GM12878 (cell line): ENCODE measurements at regions not wholly inside any gene's neighbourhood (a gene's known extent, or its start where the extent isn't known, plus 50 kb on each side); places are given as distances from the start of the nearest gene placed in this dataset.

ENCODE experiments used
- ATAC-seq: fragments of 200-7000 bp; cut with Tn5 transposase; 3 replicates; pipeline ENCODE4 v1.9.1; 2020; ENCODE audit warnings: mild to moderate bottlenecking, moderate library complexity
- BruUV-seq: library from RNA; stranded (reverse); fragments of 400-500 nt; replicated peaks from 2 replicates; lab custom pipeline; 2021; lab: Mats Ljungman, UMichigan
- CTCF ChIA-PET: fragments of 300-600 bp; sonication (Branson Sonifier 250); formaldehyde crosslinking; extraction: SDS; loops from one replicate; lab custom pipeline; 2021; ENCODE audit warnings: inconsistent platforms; lab: Yijun Ruan, JAX
- POLR2A ChIA-PET: fragments of 350-600 bp; formaldehyde crosslinking; extraction: SDS; loops from one replicate; lab custom pipeline; 2021; ENCODE audit warnings: inconsistent platforms; lab: Charles Lee
- RAD21 ChIA-PET: fragments of 300-600 bp; sonication (Branson Sonifier 250); formaldehyde crosslinking; loops from one replicate; lab custom pipeline; 2023; ENCODE audit warnings: antibody characterized with exemption; ENCODE audit not compliant: unreplicated experiment; lab: Charles Lee
- SMC1A ChIA-PET: fragments of 300-600 bp; sonication (Branson Sonifier 250); formaldehyde crosslinking; loops from one replicate; lab custom pipeline; 2023; ENCODE audit not compliant: unreplicated experiment, uncharacterized antibody; lab: Charles Lee
- DNase-seq: peaks from one replicate; pipeline ENCODE4 v3.0.0-alpha.2; 2011; ENCODE audit warnings: low read depth, low spot score
- FAIRE-seq: peaks from 3 replicates; lab custom pipeline; 2011; peaks lifted over from hg19 to GRCh38; lab: Jason Lieb, UNC
- H2AFZ ChIP-seq: 2 replicates; pipeline ENCODE4 v1.6.0; 2011; ENCODE audit warnings: low read depth, low read length, control low read depth; ENCODE audit not compliant: control insufficient read depth
- H3K27ac ChIP-seq: 2 replicates; pipeline ENCODE4 v1.5.1; 2011; ENCODE audit warnings: control low read depth; ENCODE audit not compliant: control insufficient read depth, insufficient read depth
- H3K27me3 ChIP-seq, 2 experiments: replicated peaks in 1 of 2; 2 replicates each; pipeline versions ENCODE4 v1.6.0 to v1.6.1; 2011; ENCODE audit warnings: low read length in 1 of 2; ENCODE audit not compliant: control insufficient read depth in 2 of 2, insufficient read depth in 2 of 2
- H3K36me3 ChIP-seq, 2 experiments: 2 replicates each; pipeline ENCODE4 v1.5.1; 2011; ENCODE audit warnings: low read length in 1 of 2; ENCODE audit not compliant: control insufficient read depth in 2 of 2, insufficient read depth in 2 of 2
- H3K4me1 ChIP-seq: 2 replicates; pipeline ENCODE4 v1.6.1; 2011; ENCODE audit warnings: mild to moderate bottlenecking, low read length, moderate library complexity, mixed read lengths; ENCODE audit not compliant: control insufficient read depth, insufficient read depth
- H3K4me2 ChIP-seq: 2 replicates; pipeline ENCODE4 v1.6.0; 2011; ENCODE audit warnings: control low read depth; ENCODE audit not compliant: control insufficient read depth, insufficient read depth
- H3K4me3 ChIP-seq: fragments of 200-600 bp; sonication (generic); 2 replicates; pipeline ENCODE4 v1.5.1; 2016
- H3K79me2 ChIP-seq: 2 replicates; pipeline ENCODE4 v1.6.0; 2011; ENCODE audit warnings: low read length; ENCODE audit not compliant: control insufficient read depth, insufficient read depth
- H3K9ac ChIP-seq: 2 replicates; pipeline ENCODE4 v1.8.0; 2011; ENCODE audit warnings: low read length, control low read depth, mixed read lengths; ENCODE audit not compliant: control insufficient read depth, insufficient read depth
- H3K9me3 ChIP-seq: replicated peaks from 3 replicates; pipeline ENCODE4 v1.5.1; 2011; ENCODE audit warnings: mild to moderate bottlenecking, low read length; ENCODE audit not compliant: control insufficient read depth, insufficient read depth
- H4K20me1 ChIP-seq: 2 replicates; pipeline ENCODE4 v1.6.0; 2011; ENCODE audit not compliant: control insufficient read depth, insufficient read depth
- ATF7 ChIP-seq: fragments of 450-650 bp; IDR thresholded peaks from 2 replicates; pipeline ENCODE4 v1.6.1; 2016; ENCODE audit warnings: low read depth, mild to moderate bottlenecking
- BMI1 ChIP-seq: fragments of 450-650 bp; IDR thresholded peaks from 2 replicates; pipeline ENCODE4 v1.6.1; 2016; ENCODE audit warnings: mild to moderate bottlenecking, moderate library complexity, borderline replicate concordance
- CUX1 ChIP-seq: IDR thresholded peaks from 2 replicates; pipeline ENCODE4 v1.6.1; 2012; ENCODE audit warnings: improper control_type of control experiment, low read depth, low read length; ENCODE audit not compliant: insufficient replicate concordance
- IRF4 ChIP-seq: IDR thresholded peaks from 2 replicates; pipeline ENCODE4 v1.6.1; 2011; ENCODE audit warnings: low read depth, low read length
- JUNB ChIP-seq: IDR thresholded peaks from 2 replicates; pipeline ENCODE4 v1.6.1; 2016; ENCODE audit warnings: antibody characterized with exemption, mild to moderate bottlenecking
- KLF5 ChIP-seq: fragments of 450-650 bp; IDR thresholded peaks from 2 replicates; pipeline ENCODE4 v1.6.1; 2014; ENCODE audit warnings: mild to moderate bottlenecking; ENCODE audit not compliant: partially characterized antibody
- NFIC ChIP-seq: IDR thresholded peaks from 2 replicates; pipeline ENCODE4 v1.6.1; 2012; ENCODE audit warnings: low read depth, mild to moderate bottlenecking, inconsistent platforms, low read length, moderate library complexity
- RB1 ChIP-seq: fragments of 450-650 bp; formaldehyde crosslinking; IDR thresholded peaks from 2 replicates; pipeline ENCODE4 v1.6.1; 2017; ENCODE audit warnings: mild to moderate bottlenecking, borderline replicate concordance
- SMAD5 ChIP-seq: IDR thresholded peaks from 2 replicates; pipeline ENCODE4 v1.6.1; 2016; ENCODE audit warnings: antibody characterized with exemption, low read depth
- TCF12 ChIP-seq: IDR thresholded peaks from 2 replicates; pipeline ENCODE4 v1.6.1; 2011; ENCODE audit warnings: low read depth, mild to moderate bottlenecking, low read length
- TCF3 ChIP-seq: IDR thresholded peaks from 2 replicates; pipeline ENCODE4 v1.6.1; 2012; ENCODE audit warnings: low read depth, mild to moderate bottlenecking, low read length, borderline replicate concordance; ENCODE audit not compliant: insufficient read depth
- YY1 ChIP-seq: IDR thresholded peaks from 2 replicates; pipeline ENCODE4 v1.6.1; 2011; ENCODE audit warnings: low read depth, mild to moderate bottlenecking, low read length
- WGBS: methylation state at CpG from one replicate; pipeline ENCODE4 v1.1.6; 2016; ENCODE audit warnings: low lambda C conversion rate; ENCODE audit not compliant: insufficient replicate concordance, insufficient coverage; ENCODE audit errors: missing lambda C conversion rate; 5-methylcytosine and 5-hydroxymethylcytosine counted together
- in situ Hi-C: fragments of 300-500 bp; cut with MboI; formaldehyde crosslinking; loops from 9 replicates; pipeline ENCODE4 v1.14.3; 2018; ENCODE audit warnings: mixed read lengths
- intact Hi-C: fragments of 100-400 bp; cut with micrococcal nuclease; formaldehyde crosslinking; loops from one replicate; pipeline ENCODE4 v1.14.2; 2022; ENCODE audit not compliant: unreplicated experiment

GRCh38 chr18:65425366-65425765 lies 325.4 kb upstream of the CDH7 start:
- Histone ChIP-seq H3K27me3 (no peaks in the 10 kb centered on the region), H3K4me3 (no peak overlapping the region), H3K4me2 (no peak overlapping the region), H4K20me1 (no peaks in the 10 kb centered on the region), H3K9me3 (no peaks in the 10 kb centered on the region), H3K9ac (no peak overlapping the region), H2AFZ (no peak overlapping the region), H3K27ac (no peak overlapping the region), H3K79me2 (no peaks in the 10 kb centered on the region), H3K36me3 (no peaks in the 10 kb centered on the region), H3K4me1 (no peaks in the 10 kb centered on the region)
- CTCF ChIA-PET: no interaction called here
- DNase-seq: no peak
- FAIRE-seq: no peak
- no TSS peak for BruUV-seq
- SMC1A ChIA-PET: no interaction called here
- POLR2A ChIA-PET: no interaction called here
- RAD21 ChIA-PET: no interaction called here
- intact Hi-C loops (no loop called here), in situ Hi-C loops (no loop called here)
- WGBS: 2% methylated on average over 3 of the region's 3 CpGs
- TF ChIP-seq SMAD5 (no peak), IRF4 (no peak), JUNB (no peak), TCF12 (no peak), BMI1 (no peak), CUX1 (no peak), KLF5 (no peak), TCF3 (no peak), NFIC (no peak), RB1 (no peak), ATF7 (no peak), YY1 (no peak)
- ATAC-seq: no peak
